K562 (cell line): ENCODE measurements at regions not wholly inside any gene's neighbourhood (a gene's known extent, or its start where the extent isn't known, plus 50 kb on each side); places are given as distances from the start of the nearest gene placed in this dataset.

Experiments used
- CGGBP1 ChIP-seq: fragments of 250-450 bp; sonication (Bioruptor Pico); IDR thresholded peaks from 2 replicates; pipeline ENCODE4 v1.9.0; 2021; ENCODE audit warnings: mild to moderate bottlenecking
- CREB3 ChIP-seq: fragments of 450-650 bp; conservative IDR thresholded peaks from 2 replicates; pipeline ENCODE4 v1.6.1; 2016; ENCODE audit warnings: missing genetic modification characterization, low read depth, mild to moderate bottlenecking, missing compliant biosample characterization, moderate library complexity
- CXXC5 ChIP-seq: fragments of 250-450 bp; sonication (Bioruptor Pico); IDR thresholded peaks from 2 replicates; pipeline ENCODE4 v1.8.0; 2022; ENCODE audit warnings: inconsistent platforms, mild to moderate bottlenecking, moderate library complexity
- E2F3 ChIP-seq: fragments of 250-450 bp; sonication (Bioruptor Pico); IDR thresholded peaks from 2 replicates; pipeline ENCODE4 v1.4.0; 2020; ENCODE audit warnings: mild to moderate bottlenecking
- E2F6 ChIP-seq, 2 experiments: IDR thresholded peaks; 2 replicates each; pipeline ENCODE4 v1.6.1; 2011; ENCODE audit warnings: borderline replicate concordance in 1 of 2, control low read depth in 1 of 2, low read depth in 1 of 2, low read length in 1 of 2, mild to moderate bottlenecking in 1 of 2, mixed read lengths in 1 of 2, moderate library complexity in 1 of 2; ENCODE audit not compliant: insufficient read depth in 1 of 2, insufficient read length in 1 of 2, poor library complexity in 1 of 2, severe bottlenecking in 1 of 2; ENCODE audit errors: extremely low read depth in 1 of 2
- GMEB1 ChIP-seq: fragments of 250-450 bp; sonication (Bioruptor Pico); IDR thresholded peaks from 2 replicates; pipeline ENCODE4 v1.4.0; 2020; ENCODE audit warnings: mild to moderate bottlenecking
- HEY1 ChIP-seq: fragments of 250-450 bp; sonication (Bioruptor Pico); IDR thresholded peaks from 2 replicates; pipeline ENCODE4 v1.5.0; 2020; ENCODE audit warnings: mild to moderate bottlenecking, moderate library complexity, borderline replicate concordance
- HNRNPUL1 ChIP-seq: fragments of 200-400 bp; formaldehyde crosslinking; IDR thresholded peaks from 2 replicates; pipeline ENCODE4 v1.6.1; 2017; ENCODE audit warnings: low read length
- MAX ChIP-seq: sonication (generic); formaldehyde crosslinking; IDR thresholded peaks from 2 replicates; pipeline ENCODE4 v1.9.0; 2022; ENCODE audit warnings: mild to moderate bottlenecking, missing genetic modification reagents
- MECOM ChIP-seq: fragments of 250-450 bp; sonication (Bioruptor Pico); IDR thresholded peaks from 2 replicates; pipeline ENCODE4 v1.8.0; 2022; ENCODE audit warnings: inconsistent platforms
- MXI1 ChIP-seq: IDR thresholded peaks from 2 replicates; pipeline ENCODE4 v1.6.1; 2011; ENCODE audit warnings: low read depth, mild to moderate bottlenecking, improper control_type of control experiment, low read length
- SNIP1 ChIP-seq: fragments of 450-650 bp; IDR thresholded peaks from 2 replicates; pipeline ENCODE4 v1.7.1; 2017; ENCODE audit warnings: low read depth, mild to moderate bottlenecking
- SP1 ChIP-seq: sonication (generic); formaldehyde crosslinking; IDR thresholded peaks from 2 replicates; pipeline ENCODE4 v1.8.1; 2022; ENCODE audit warnings: mild to moderate bottlenecking, missing genetic modification reagents
- SRSF9 ChIP-seq: fragments of 200-400 bp; formaldehyde crosslinking; IDR thresholded peaks from 2 replicates; pipeline ENCODE4 v1.6.1; 2017; ENCODE audit warnings: low read depth, low read length, borderline replicate concordance
- TSHZ1 ChIP-seq: fragments of 250-450 bp; sonication (Bioruptor Pico); IDR thresholded peaks from 2 replicates; pipeline ENCODE4 v1.4.0; 2020; ENCODE audit warnings: mild to moderate bottlenecking, moderate library complexity
- ZFP30 ChIP-seq: fragments of 250-450 bp; sonication (Bioruptor Pico); IDR thresholded peaks from 2 replicates; pipeline ENCODE4 v1.8.0; 2022; ENCODE audit warnings: moderate library complexity, mild to moderate bottlenecking, inconsistent platforms, borderline replicate concordance
- ZNF253 ChIP-seq: fragments of 250-450 bp; sonication (Bioruptor Pico); conservative IDR thresholded peaks from 2 replicates; pipeline ENCODE4 v1.6.1; 2021; ENCODE audit warnings: mild to moderate bottlenecking
- ZNF589 ChIP-seq: fragments of 200-800 bp; sonication (Bioruptor generic); IDR thresholded peaks from 2 replicates; pipeline ENCODE4 v1.6.1; 2016; ENCODE audit warnings: low read depth, missing genetic modification characterization, missing compliant biosample characterization
- ZNF717 ChIP-seq: fragments of 250-450 bp; sonication (Bioruptor Pico); IDR thresholded peaks from 2 replicates; pipeline ENCODE4 v1.5.0; 2021
- ZNF79 ChIP-seq: fragments of 250-450 bp; sonication (Bioruptor Pico); IDR thresholded peaks from 2 replicates; pipeline ENCODE4 v1.4.0; 2020; ENCODE audit warnings: low read depth, mild to moderate bottlenecking, moderate library complexity

- TF ChIP-seq E2F3 (CRISPR knock-in tag) = no peak
- no peak for TF ChIP-seq GMEB1 (CRISPR knock-in tag)
- TF ChIP-seq HNRNPUL1 = no peak
- no peak for TF ChIP-seq SRSF9
- TF ChIP-seq MECOM (CRISPR knock-in tag) = peak; percentile 79
- TF ChIP-seq ZNF717 (CRISPR knock-in tag) = no peak
- TF ChIP-seq CREB3 = no peak
- TF ChIP-seq MXI1 = no peak
- TF ChIP-seq ZNF253 (CRISPR knock-in tag) = no peak
- TF ChIP-seq E2F6 (IDR thresholded peaks at IDR 0.05; ENCODE audit: borderline replicate concordance in 1 of 2, extremely low read depth in 1 of 2, insufficient read depth in 1 of 2, insufficient read length in 1 of 2, low read depth in 1 of 2, low read length in 1 of 2, poor library complexity in 1 of 2, severe bottlenecking in 1 of 2) = no peak
- peak; percentile 66; the same call in 1 of the 2 replicates for TF ChIP-seq ZNF589 (CRISPR knock-in tag)
- TF ChIP-seq ZNF79 = no peak
- TF ChIP-seq SNIP1 = no peak
- no peak for TF ChIP-seq CGGBP1 (CRISPR knock-in tag)
- TF ChIP-seq CXXC5 (CRISPR knock-in tag) = no peak
- TF ChIP-seq MAX (CRISPR knock-in tag) = no peak
- no peak for TF ChIP-seq HEY1
- no peak for TF ChIP-seq TSHZ1 (CRISPR knock-in tag)
- no peak for TF ChIP-seq ZFP30
- 0 out of 2 replicates have a peak, but pooled peaks have one; percentile 17 for TF ChIP-seq SP1 (CRISPR knock-in tag)
Measured at GRCh38 chr5:36739751-36740221, 133.4 kb downstream of the SLC1A3 start (continued).
